Amniotic stem cell (primary cell): ENCODE measurements at regions not wholly inside any gene's neighbourhood (a gene's known extent, or its start where the extent isn't known, plus 50 kb on each side); places are given as distances from the start of the nearest gene placed in this dataset.
"Not testable (repeated sequence)": the region's sequence is repeated elsewhere in the genome, so short reads cannot be mapped to it uniquely, and the experiment has no call there.

Experiments used
- DNase-seq: peaks from one replicate; lab custom pipeline; 2025; lab: John Stamatoyannopoulos, UW

GRCh38 chr1:58251430-58252073, 295.0 kb downstream of the OMA1 start:
- DNase-seq = no peak

GRCh38 chr1:58250587-58250948, 296.0 kb downstream of the OMA1 start:
- DNase-seq = no peak

- no peak for DNase-seq
Observed at GRCh38 chr1:58249737-58250586, 296.6 kb downstream of the OMA1 start.

- DNase-seq = no peak
Observed at GRCh38 chr1:58249388-58249736, 297.2 kb downstream of the OMA1 start.

GRCh38 chr1:58248791-58249190, 297.7 kb downstream of the OMA1 start:
- no peak for DNase-seq

GRCh38 chr1:58248072-58248471, 298.5 kb downstream of the OMA1 start:
- DNase-seq = no peak

- no peak for DNase-seq
Observed at GRCh38 chr1:58246549-58246948, 300.0 kb downstream of the OMA1 start.

- DNase-seq = no peak
Observed at GRCh38 chr1:58244872-58245271, 301.7 kb downstream of the OMA1 start.

GRCh38 chr1:58238846-58239245, 307.7 kb downstream of the OMA1 start:
- no peak for DNase-seq

- DNase-seq = no peak
Observed at GRCh38 chr1:58233729-58234128, 312.8 kb downstream of the OMA1 start.

GRCh38 chr1:58231204-58231603, 315.3 kb downstream of the OMA1 start:
- DNase-seq = no peak

GRCh38 chr1:58227604-58228003, 318.9 kb downstream of the OMA1 start:
- no peak for DNase-seq

- DNase-seq = no peak
Observed at GRCh38 chr1:58223522-58223921, 323.0 kb downstream of the OMA1 start.

GRCh38 chr1:58220836-58221472, 325.6 kb downstream of the OMA1 start:
- no peak for DNase-seq

GRCh38 chr1:58216169-58216568, 330.4 kb downstream of the OMA1 start:
- not testable (repeated sequence) for DNase-seq

GRCh38 chr1:58214674-58215073, 331.9 kb downstream of the OMA1 start:
- no peak for DNase-seq

- no peak for DNase-seq
Observed at GRCh38 chr1:58211869-58212268, 334.7 kb downstream of the OMA1 start.

- no peak for DNase-seq
Observed at GRCh38 chr1:58209575-58209974, 337.0 kb downstream of the OMA1 start.

GRCh38 chr1:58206749-58207148, 339.8 kb downstream of the OMA1 start:
- DNase-seq = no peak

- no peak for DNase-seq
Observed at GRCh38 chr1:58204284-58204683, 342.2 kb downstream of the OMA1 start.

- no peak for DNase-seq
Observed at GRCh38 chr1:58201492-58202106, 344.9 kb downstream of the OMA1 start.

GRCh38 chr1:58200437-58200836, 346.1 kb downstream of the OMA1 start:
- no peak for DNase-seq

GRCh38 chr1:58197811-58198210, 348.7 kb downstream of the OMA1 start:
- no peak for DNase-seq
